ENCODE measurements at regions not wholly inside any gene's neighbourhood (a gene's known extent, or its start where the extent isn't known, plus 50 kb on each side); places are given as distances from the start of the nearest gene placed in this dataset.

- no peaks in the 10 kb centered on the region for H3K27me3 ChIP-seq
- no peaks in the 10 kb centered on the region for H3K4me1 ChIP-seq
- no peak overlapping the region for H3K4me3 ChIP-seq (ENCODE audit: low read depth, low read length)
- TF ChIP-seq CTCF (IDR thresholded peaks at IDR 0.05; ENCODE audit: low read depth, low read length): no peak
- DNase-seq: no peak
- no peaks in the 10 kb centered on the region for H3K36me3 ChIP-seq
- no peaks in the 10 kb centered on the region for H3K9me3 ChIP-seq
Observed at GRCh38 chr12:91835693-91836092, 310.0 kb downstream of the BTG1 start.

GRCh38 chr12:91833780-91834359 lies 311.8 kb downstream of the BTG1 start:
- no peaks in the 10 kb centered on the region for H3K27me3 ChIP-seq
- H3K36me3 ChIP-seq: no peaks in the 10 kb centered on the region
- H3K4me3 ChIP-seq (ENCODE audit: low read depth, low read length): no peak overlapping the region
- no peaks in the 10 kb centered on the region for H3K4me1 ChIP-seq
- no peaks in the 10 kb centered on the region for H3K9me3 ChIP-seq
- DNase-seq: no peak
- no peak for TF ChIP-seq CTCF (IDR thresholded peaks at IDR 0.05; ENCODE audit: low read depth, low read length)

- Histone ChIP-seq H3K4me3 (ENCODE audit: low read depth, low read length) (no peak overlapping the region), H3K4me1 (no peaks in the 10 kb centered on the region; the same call in 1 of the 2 replicates), H3K9me3 (no peaks in the 10 kb centered on the region), H3K27me3 (no peaks in the 10 kb centered on the region), H3K36me3 (no peaks in the 10 kb centered on the region)
- no peak for TF ChIP-seq CTCF (IDR thresholded peaks at IDR 0.05; ENCODE audit: low read depth, low read length)
- no peak for DNase-seq
Observed at GRCh38 chr12:91825999-91826398, 319.6 kb downstream of the BTG1 start.

DNA sequence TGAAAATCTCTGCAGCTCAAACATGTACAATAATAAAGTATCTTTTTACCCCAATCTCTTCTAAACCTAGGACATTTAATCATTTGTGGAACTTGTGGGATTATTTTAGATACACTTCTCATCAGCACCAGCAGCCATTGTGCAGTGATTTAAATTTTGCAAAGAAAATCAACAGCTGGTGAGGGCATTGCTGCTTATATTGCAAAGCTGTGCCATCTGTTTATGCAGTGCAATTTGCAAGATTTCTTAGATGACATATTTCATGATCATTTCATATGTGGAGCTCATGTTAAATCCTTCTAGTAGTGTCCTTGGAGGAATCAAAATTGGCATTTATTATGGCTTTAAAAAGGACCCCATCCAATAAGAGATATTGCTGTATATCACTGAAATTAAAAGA lies 320.7 kb downstream of the BTG1 start:
- no peak for DNase-seq
- H3K27me3 ChIP-seq: no peaks in the 10 kb centered on the region
- no peaks in the 10 kb centered on the region; the same call in 1 of the 2 replicates for H3K4me1 ChIP-seq
- H3K4me3 ChIP-seq (ENCODE audit: low read depth, low read length): no peak overlapping the region
- TF ChIP-seq CTCF (IDR thresholded peaks at IDR 0.05; ENCODE audit: low read depth, low read length): no peak
- no peaks in the 10 kb centered on the region for H3K9me3 ChIP-seq
- H3K36me3 ChIP-seq: no peaks in the 10 kb centered on the region

DNA sequence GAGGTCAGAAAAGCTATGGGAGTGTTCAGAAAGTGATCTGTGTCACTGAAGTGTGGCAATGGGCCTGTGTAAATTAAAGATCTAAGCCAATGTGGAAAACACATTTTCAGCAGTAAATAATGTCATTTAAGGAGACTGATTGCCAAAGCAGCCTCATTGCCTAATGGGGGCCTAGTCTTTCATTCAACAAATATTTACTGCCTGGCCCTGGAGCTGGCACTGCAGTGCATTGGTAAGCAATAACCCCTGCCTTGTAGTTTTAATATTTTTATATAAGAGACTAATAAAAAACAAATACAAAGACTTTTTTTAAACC lies 326.6 kb downstream of the BTG1 start:
- no peak for DNase-seq

More for the DNA sequence above, 326.6 kb downstream of the BTG1 start:
- H3K4me1 ChIP-seq: peaks cover 17% of the 10 kb centered on the region
- H3K9me3 ChIP-seq: no peaks in the 10 kb centered on the region
- no peak overlapping the region for H3K4me3 ChIP-seq (ENCODE audit: low read depth, low read length)
- H3K36me3 ChIP-seq: no peaks in the 10 kb centered on the region
- no peaks in the 10 kb centered on the region for H3K27me3 ChIP-seq
- TF ChIP-seq CTCF (IDR thresholded peaks at IDR 0.05; ENCODE audit: low read depth, low read length): no peak

All from BE2C (cell line).